Activated naive CD4-positive, alpha-beta T cell treated with Interleukin-2 at 50 U/mL for 16 hours (primary cell): ENCODE measurements at regions not wholly inside any gene's neighbourhood (a gene's known extent, or its start where the extent isn't known, plus 50 kb on each side); places are given as distances from the start of the nearest gene placed in this dataset.
"Not testable (repeated sequence)": the region's sequence is repeated elsewhere in the genome, so short reads cannot be mapped to it uniquely, and the experiment has no call there.

ENCODE experiments used
- DNase-seq: peaks from one replicate; pipeline ENCODE4 v3.0.0-alpha.2; 2020

- no peak for DNase-seq
Measured at GRCh38 chr2:147348931-147349555, 495.8 kb upstream of the ACVR2A start.

DNA sequence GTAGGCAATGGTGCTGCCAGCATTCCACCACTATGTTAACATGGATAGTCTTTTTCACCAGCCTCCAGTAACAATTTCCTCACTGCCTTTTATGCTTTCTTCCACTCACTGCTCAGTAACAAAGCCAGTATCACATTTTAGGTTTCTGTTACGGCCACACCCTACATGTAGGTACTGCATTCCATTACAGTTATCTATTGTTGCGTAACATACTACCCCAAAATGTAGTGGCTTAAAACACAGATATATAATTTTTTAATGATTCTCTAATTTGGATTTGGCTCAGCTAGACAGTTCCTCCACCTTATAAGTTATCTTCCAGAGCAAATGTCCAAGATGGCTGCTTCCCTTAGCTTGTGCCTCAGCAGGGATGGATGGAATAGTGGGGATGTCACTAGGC lies 498.7 kb upstream of the ACVR2A start:
- no peak for DNase-seq

- no peak for DNase-seq
Measured at GRCh38 chr2:147345246-147345645, 499.6 kb upstream of the ACVR2A start.

DNA sequence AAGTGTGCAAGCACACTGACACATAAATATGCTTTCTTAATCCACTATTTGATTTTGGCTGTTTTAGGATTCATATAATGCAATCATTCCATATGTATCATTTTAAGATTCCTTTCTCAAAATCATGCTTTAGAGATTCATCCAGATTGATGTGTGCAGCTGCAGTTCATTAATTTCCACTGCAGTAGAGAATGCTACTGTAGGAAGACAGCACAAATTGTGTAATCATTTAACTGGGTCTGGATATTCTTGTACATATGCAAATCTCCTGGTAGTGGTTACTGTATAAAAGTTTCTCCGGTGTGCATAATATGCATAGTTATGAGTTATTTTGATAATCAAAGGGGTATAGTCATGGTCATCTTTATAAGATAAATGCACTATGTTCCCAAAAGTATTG lies 502.5 kb upstream of the ACVR2A start:
- no peak for DNase-seq

- DNase-seq = peak; percentile 52
Measured at GRCh38 chr2:147331790-147332419, 512.9 kb upstream of the ACVR2A start.

DNA sequence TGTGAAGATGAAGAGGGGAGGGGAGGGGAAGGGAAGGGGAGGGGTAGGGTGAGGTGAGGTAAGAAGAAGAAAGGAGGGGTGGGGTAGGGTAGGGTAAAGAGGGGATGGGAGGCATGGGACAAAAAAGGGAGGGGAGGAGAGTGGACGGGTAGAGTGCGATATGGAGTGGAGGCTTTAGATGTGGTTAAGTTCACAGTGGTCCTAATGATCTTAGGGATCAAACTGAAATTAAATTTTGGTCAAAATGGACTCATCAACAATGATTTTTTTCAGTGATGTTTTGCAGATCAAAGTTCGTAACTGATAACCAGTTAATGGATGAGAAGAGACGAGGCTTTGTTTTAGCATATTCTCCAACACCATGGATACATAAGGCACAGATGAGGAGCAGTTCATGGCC lies 513.9 kb upstream of the ACVR2A start:
- no peak for DNase-seq

DNA sequence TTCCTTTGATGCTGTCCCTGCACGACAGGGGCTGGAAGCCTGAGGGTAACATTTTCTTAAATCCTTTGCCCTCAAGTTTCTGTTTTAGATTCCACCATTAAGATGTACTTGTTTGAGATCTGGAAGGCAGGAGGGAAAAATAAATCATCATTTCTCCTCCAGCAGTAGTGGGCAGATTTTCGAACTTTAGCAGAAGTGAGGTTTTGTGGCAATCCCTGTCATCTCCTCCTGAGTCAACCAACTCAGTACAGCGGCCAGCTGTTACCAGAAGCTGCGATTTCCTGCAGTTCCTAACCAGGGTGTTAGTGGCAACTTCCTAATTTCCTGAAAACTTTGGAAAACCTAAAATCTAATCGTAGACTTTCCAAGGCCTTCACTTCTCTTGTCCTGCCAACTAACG lies 517.2 kb upstream of the ACVR2A start:
- DNase-seq = peak; percentile 23

DNA sequence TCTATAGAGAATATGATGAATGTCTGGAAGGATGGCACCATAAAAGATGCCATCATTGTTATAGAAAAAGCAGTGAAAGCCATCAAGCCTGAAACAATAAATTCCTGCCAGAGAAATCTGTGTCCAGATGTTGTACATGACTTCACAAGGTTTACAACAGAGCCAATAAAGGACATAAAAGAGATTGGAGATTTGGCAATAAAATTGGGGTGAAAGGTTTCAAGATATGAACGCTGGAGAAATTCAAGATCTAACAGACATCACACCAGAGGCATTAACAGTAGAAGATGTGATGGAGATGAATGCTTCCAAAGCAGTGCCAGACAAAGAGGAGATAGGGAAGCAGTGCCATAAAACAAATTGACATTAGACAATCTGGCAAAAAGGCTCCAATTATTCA lies 518.8 kb upstream of the ACVR2A start:
- no peak for DNase-seq

GRCh38 chr2:147320146-147320545 lies 524.7 kb upstream of the ACVR2A start:
- DNase-seq = no peak

DNA sequence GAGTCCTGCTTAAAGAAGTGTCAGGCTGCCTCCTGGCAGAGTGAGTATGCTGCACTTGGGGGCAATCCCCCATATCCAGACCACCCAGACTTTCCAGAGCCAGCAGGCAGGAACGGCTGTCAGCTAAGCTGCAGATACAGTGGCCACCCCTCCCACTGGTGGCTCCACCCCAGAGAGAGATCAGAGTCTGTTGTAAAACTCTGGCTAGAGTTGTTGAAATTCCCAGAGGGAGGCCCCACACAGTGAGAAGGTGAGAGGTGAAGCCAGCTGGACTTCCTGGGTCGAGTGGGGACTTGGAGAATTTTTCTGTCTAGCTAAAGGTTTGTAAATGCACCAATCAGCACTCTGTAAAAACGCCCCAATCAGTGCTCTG lies 533.8 kb upstream of the ACVR2A start:
- no peak for DNase-seq

- no peak for DNase-seq
Measured at GRCh38 chr2:147310335-147311057, 534.3 kb upstream of the ACVR2A start.

DNA sequence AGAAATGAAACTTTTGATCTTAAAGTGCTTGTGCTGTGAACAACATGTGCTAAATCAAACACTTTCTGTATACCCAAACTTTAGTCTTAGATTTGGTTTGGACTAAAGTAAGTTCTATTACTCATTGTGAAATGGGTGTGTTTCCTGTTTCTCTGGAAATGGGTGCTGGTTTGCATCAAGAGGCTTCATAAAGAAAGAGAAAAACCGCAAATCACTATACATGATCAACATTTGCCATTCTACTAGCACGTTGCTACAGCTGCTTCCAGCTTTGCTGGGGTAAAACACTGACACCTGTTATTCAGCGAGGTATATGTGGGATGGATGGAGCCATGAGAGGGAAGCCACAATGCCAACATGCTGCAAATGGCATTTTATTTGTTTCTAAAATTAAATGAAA lies 547.0 kb upstream of the ACVR2A start:
- DNase-seq = peak; percentile 40

DNA sequence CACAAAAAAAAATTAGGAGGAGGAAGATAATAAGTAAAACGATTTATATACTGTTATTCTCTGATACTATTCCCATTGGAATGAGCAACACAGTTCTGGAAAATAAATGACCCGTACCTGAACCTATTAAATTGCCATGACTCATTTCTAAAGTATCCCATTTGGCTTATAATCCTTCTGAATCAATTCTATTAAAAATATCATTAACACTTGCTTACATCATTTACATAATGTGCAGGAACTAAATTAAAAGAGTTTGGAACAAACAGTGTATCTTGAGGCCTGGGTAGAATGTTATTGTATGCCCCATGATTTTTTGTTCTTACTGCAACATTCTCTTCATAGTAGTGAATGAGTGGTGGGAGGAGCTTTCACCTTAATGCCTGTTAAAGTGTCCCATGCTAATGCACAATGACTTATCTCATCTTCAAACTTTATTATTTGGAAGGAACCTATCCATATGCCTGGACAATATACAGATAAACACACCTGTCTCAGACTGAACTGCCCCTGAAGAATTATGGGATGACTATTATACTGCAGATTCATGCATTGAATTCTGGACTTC lies 549.9 kb upstream of the ACVR2A start:
- no peak for DNase-seq

DNA sequence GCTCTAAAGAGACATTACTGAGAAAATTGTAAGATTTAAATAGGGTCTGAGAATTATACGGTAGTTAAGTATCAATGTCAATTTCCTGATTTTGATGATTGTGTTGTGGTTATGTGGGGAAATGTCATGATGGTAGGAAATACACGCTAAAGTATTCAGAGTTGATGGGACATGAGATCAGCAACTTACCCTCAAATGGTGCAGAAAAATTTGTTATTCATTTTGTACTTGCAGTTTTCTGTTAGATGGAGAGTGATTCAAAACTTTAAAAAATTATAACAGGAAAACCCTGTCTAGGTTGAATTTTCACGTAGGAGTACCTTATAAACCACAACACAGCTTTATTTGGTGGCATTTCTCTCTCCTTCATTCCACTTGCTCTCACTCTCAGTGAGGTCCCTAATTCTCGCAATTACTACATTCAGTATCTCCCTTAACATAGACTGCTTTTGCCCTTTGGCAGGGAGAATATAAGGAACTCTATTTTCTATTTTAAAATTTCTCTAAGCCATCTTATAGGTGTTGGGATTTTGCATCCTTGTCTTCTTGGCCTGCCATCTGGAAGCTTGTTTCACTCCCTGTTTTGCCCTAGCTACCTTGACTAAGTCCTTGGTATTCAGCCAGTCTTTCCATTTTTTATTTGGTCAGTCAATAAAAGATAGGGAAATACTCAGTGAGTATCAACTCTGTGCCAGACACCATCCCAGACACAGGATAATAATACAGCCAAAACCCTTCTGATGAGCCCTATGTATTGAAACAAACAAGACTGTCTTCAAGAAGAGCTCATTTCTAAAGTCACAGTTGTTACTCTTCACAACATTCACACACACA lies 550.6 kb upstream of the ACVR2A start:
- no peak for DNase-seq

GRCh38 chr2:147288131-147288530 lies 556.7 kb upstream of the ACVR2A start:
- peak; percentile 19 for DNase-seq

DNA sequence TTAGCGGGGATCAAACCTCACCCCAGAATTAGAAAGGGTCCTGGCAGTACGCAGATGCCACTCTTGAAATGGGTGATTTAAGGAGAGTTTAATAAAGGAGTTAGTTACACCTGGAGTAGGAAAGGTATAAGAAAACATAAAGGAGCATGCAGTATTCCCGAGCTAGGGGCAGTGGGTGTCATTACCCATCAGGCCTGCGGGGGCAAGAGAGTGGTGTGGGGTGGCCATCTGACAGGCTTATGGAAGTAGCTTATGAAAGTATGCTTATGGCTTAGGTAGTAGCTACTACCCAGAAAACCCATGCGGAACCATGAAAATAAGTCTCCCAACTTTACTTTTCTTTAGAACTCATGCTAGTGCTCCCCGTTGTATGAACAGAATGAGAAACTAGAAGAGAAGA lies 568.9 kb upstream of the ACVR2A start:
- no peak for DNase-seq

- DNase-seq = no peak
Measured at GRCh38 chr2:147273628-147274027, 571.2 kb upstream of the ACVR2A start.

DNA sequence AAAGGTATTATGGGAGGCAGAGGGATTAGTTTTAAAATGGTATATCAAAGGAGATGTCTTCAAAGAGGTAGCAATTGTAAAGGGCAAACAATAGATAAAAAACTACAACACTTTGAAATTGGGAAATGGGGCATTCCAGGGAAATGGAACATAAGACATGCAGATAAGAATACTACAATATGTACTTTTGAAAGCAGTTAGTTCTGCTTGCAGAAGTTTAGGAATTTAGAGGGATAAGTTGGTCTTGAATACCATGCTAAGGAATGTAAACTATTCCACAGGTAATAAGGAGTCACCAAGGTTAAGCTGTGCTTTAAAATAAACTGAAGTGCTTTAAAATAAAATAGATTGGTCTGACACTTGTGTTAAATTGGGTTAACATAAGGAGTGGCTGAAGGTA lies 571.7 kb upstream of the ACVR2A start:
- DNase-seq = no peak

DNA sequence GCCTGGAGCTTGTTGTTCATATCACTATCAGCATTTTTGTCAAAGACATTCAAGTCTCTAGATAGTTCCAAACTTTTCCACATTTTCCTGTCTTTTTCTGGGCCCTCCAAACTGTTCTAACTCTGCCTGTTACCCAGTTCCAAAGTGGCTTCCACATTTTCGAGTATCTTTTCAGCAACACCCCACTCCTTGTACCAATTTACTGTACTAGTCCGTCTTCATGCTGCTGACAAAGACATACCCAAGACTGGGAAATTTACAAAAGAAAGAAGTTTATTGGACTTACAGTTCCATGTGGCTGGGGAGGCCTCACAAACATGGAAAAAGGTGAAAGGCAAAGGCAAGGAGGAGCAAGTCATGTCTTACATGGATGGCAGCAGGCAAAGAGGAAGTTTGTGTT lies 575.2 kb upstream of the ACVR2A start:
- not testable (repeated sequence) for DNase-seq

- DNase-seq = no peak
Measured at GRCh38 chr2:147260241-147260640, 584.6 kb upstream of the ACVR2A start.

DNA sequence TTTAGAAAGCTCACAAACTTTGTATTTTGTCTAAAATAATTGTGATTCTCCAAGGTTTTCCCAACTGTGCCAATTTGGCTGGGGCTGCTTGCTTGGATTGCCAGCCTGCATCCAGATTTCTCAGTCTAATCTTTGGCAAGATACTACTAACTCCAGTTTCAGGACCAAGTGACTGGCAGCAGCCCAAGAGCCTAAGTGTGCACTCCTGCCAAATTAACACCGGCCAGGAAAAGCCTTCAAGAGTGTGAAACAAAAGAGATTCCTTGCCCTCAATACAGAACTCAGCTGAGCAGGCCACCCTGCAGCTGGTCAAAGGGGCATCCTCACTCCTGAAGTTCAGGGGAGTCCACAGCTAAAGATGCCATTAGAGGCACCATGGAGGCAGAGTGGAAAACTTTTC lies 589.0 kb upstream of the ACVR2A start:
- DNase-seq = no peak

DNA sequence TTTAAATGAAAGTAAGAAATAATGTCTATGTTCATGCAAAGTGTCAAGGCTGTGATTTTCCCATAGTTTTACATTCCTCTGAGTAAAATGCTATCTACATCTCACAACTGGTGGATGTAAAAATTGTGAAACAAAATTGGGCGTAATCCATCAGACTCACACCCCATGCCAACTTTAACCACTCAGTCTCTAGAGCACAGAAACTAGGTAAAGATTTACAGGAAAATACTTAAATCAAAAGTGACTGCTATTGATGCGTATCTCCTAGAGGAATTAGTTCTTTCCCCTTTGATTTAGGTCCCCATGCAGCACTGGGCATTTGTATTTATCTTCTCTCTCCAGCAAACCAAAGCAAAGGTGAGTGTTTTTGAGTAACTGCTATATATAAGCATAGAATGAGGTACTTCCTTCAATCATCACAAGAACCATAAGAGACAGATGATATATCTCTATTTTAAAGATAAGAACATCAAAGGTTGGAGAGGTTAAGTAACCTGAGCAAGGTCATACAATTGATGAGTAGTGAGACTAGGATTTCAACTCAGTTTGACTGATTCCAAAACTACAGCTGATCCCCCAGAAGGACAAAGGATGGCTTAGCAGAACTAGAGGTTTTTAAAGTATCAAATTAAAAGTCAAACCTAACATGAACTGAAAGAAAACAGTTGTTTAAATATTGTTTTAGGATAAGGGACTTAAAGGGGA lies 594.0 kb upstream of the ACVR2A start:
- DNase-seq = no peak

GRCh38 chr2:147247749-147248148 lies 597.1 kb upstream of the ACVR2A start:
- no peak for DNase-seq
